Lung (tissue), 11 donors: ENCODE measurements at regions not wholly inside any gene's neighbourhood (a gene's known extent, or its start where the extent isn't known, plus 50 kb on each side); places are given as distances from the start of the nearest gene placed in this dataset.
"Not testable (repeated sequence)": the region's sequence is repeated elsewhere in the genome, so short reads cannot be mapped to it uniquely, and the experiment has no call there.

Experiments used
- ATAC-seq: fragments of 200-7000 bp; cut with Tn5 transposase; one replicate; pipeline ENCODE4 v1.9.1; 2020; ENCODE audit warnings: moderate number of reproducible peaks; ENCODE audit not compliant: insufficient read depth, low FRiP score
- DNase-seq, 3 donors: peaks; one replicate each; pipeline ENCODE4 v3.0.0-alpha.2; 2013 to 2017
- H3K27ac ChIP-seq, 2 donors: one replicate each; pipeline ENCODE4 v1.5.1; 2013; ENCODE audit warnings: mild to moderate bottlenecking in 2 of 2, moderate library complexity in 2 of 2, control low read depth in 1 of 2, inconsistent platforms in 1 of 2, low read depth in 1 of 2, low read length in 1 of 2
- H3K27me3 ChIP-seq, 3 donors: one replicate each; pipeline ENCODE4 v1.5.1; 2013; ENCODE audit warnings: low read length in 2 of 3; ENCODE audit not compliant: control insufficient read depth in 3 of 3, insufficient read depth in 3 of 3
- H3K36me3 ChIP-seq, 4 donors: one replicate each; pipeline ENCODE4 v1.5.1; 2013; ENCODE audit warnings: low read length in 4 of 4, mild to moderate bottlenecking in 1 of 4, moderate library complexity in 1 of 4; ENCODE audit not compliant: control insufficient read depth in 4 of 4, insufficient read depth in 4 of 4
- H3K4me1 ChIP-seq, 5 donors: one replicate each; pipeline ENCODE4 v1.5.1; 2013; ENCODE audit warnings: low read length in 5 of 5, mild to moderate bottlenecking in 2 of 5, moderate library complexity in 1 of 5; ENCODE audit not compliant: control insufficient read depth in 5 of 5, insufficient read depth in 5 of 5
- H3K4me3 ChIP-seq: one replicate; pipeline ENCODE4 v1.5.1; 2013; ENCODE audit warnings: mild to moderate bottlenecking, control low read depth, moderate library complexity
- H3K9ac ChIP-seq, 2 donors: one replicate each; pipeline ENCODE4 v1.5.1; 2013; ENCODE audit warnings: low read length in 2 of 2, control low read depth in 1 of 2; ENCODE audit not compliant: insufficient read depth in 1 of 2
- H3K9me3 ChIP-seq, 4 donors: one replicate each; pipeline ENCODE4 v1.5.1; 2013; ENCODE audit warnings: low read length in 3 of 4, mild to moderate bottlenecking in 1 of 4, moderate library complexity in 1 of 4; ENCODE audit not compliant: control insufficient read depth in 4 of 4, insufficient read depth in 3 of 4
- CTCF ChIP-seq: IDR thresholded peaks from 2 replicates; pipeline ENCODE4 v1.5.1; 2012; ENCODE audit warnings: mild to moderate bottlenecking; ENCODE audit errors: control extremely low read depth, extremely low read depth
- WGBS, 2 donors: extraction: QIAGEN DNeasy Blood & Tissue Kit; methylation state at CpG; one replicate each; pipeline ENCODE4 v1.1.7; 2013; 5-methylcytosine and 5-hydroxymethylcytosine counted together
- donor health status: control.
- donor health status: control.
- donor health status: Bipolar disorder and iron deficiency.
- donor health status: healthy.
- donor health status: DM: yes; HTN: yes; CAD: no.

- Histone ChIP-seq H3K4me3 (no peak overlapping the region), H3K9ac (no peak overlapping the region), H3K9me3 (peaks cover 0 to 4% (median 0%) of the 10 kb centered on the region in 4 donors), H3K4me1 (no peaks in the 10 kb centered on the region), H3K27ac (no peak overlapping the region), H3K27me3 (no peaks in the 10 kb centered on the region), H3K36me3 (no peaks in the 10 kb centered on the region)
- ATAC-seq (no peak), DNase-seq (no peak)
- WGBS, 2 donors = 87% methylated on average over 8 of the region's 8 CpGs
- no peak for TF ChIP-seq CTCF
These were observed 121.2 kb downstream of the DCLK3 start for GRCh38 chr3:36643192-36643591.

GRCh38 chr3:36635731-36636130 is 128.6 kb downstream of the DCLK3 start:
- no peak overlapping the region for H3K9ac ChIP-seq
- no peak overlapping the region for H3K4me3 ChIP-seq
- no peak for ATAC-seq
- 90 to 100% methylated on average over 1 of the region's 1 CpG for WGBS, 2 donors
- no peaks in the 10 kb centered on the region for H3K36me3 ChIP-seq
- H3K4me1 ChIP-seq = peaks cover 0 to 2% (median 0%) of the 10 kb centered on the region in 5 donors
- H3K9me3 ChIP-seq = no peaks in the 10 kb centered on the region
- no peak overlapping the region for H3K27ac ChIP-seq
- no peak for TF ChIP-seq CTCF
- DNase-seq = no peak
- H3K27me3 ChIP-seq = no peaks in the 10 kb centered on the region

DNA sequence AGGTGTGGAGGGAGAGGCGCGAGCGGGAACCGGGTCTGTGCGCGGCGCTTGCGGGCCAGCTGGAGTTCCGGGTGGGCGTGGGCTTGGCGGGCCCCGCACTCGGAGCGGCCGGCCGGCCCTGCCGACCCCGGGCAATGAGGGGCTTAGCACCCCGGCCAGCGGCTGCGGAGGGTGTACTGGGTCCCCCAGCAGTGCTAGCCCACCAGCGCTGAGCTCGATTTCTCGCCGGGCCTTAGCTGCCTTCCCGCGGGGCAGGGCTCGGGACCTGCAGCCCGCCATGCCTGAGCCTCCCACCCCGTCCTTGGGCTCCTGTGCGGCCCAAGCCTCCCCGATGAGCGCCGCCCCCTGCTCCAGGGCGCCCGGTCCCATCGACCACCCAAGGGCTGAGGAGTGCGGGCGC is 130.5 kb downstream of the DCLK3 start:
- H3K36me3 ChIP-seq, DNase-seq: not testable (repeated sequence)

DNA sequence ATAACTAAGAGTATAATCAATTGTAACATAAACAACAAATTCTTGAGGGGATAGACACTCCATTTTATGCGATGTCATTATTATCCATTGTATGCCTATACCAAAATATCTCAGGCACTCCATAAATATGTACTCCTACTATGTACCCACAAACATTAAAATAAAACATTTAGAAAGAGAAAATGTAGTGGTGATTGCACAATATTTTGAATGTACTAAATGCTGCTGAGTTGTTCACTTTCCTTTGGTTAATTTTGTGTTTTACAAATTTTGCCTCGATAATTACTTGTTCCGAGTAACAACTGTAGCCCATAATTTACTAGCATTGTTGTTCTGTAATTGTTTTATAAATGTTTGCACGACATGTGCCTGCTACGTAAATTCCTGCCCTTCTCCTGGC is 131.3 kb downstream of the DCLK3 start:
- Histone ChIP-seq H3K4me1 (peaks cover 0 to 2% (median 0%) of the 10 kb centered on the region in 5 donors), H3K36me3 (no peaks in the 10 kb centered on the region), H3K4me3 (no peak overlapping the region), H3K27me3 (no peaks in the 10 kb centered on the region), H3K9ac (no peak overlapping the region), H3K27ac (no peak overlapping the region), H3K9me3 (no peaks in the 10 kb centered on the region)
- DNase-seq (no peak), ATAC-seq (no peak)
- WGBS, 2 donors = 96 to 98% methylated on average over 5 of the region's 5 CpGs
- no peak for TF ChIP-seq CTCF

More for the DNA sequence above, 130.5 kb downstream of the DCLK3 start:
- not testable (repeated sequence) for H3K27ac ChIP-seq, H3K4me3 ChIP-seq, H3K4me1 ChIP-seq, H3K27me3 ChIP-seq, ATAC-seq, H3K9me3 ChIP-seq, H3K9ac ChIP-seq
- WGBS, 2 donors = 97% methylated on average over 30 to 39 of the region's 39 CpGs
